HCT116 (cell line): ENCODE measurements at regions not wholly inside any gene's neighbourhood (a gene's known extent, or its start where the extent isn't known, plus 50 kb on each side); places are given as distances from the start of the nearest gene placed in this dataset.

Experiments used
- CEBPB ChIP-seq: IDR thresholded peaks from 2 replicates; pipeline ENCODE4 v1.6.1; 2012; ENCODE audit warnings: low read depth
- EZH2 ChIP-seq: fragments of 200-600 bp; sonication (generic); IDR thresholded peaks from 2 replicates; pipeline ENCODE4 v1.6.1; 2017; ENCODE audit warnings: antibody characterized with exemption, mixed run types
- EZH2phosphoT487 ChIP-seq: fragments of 200-600 bp; IDR thresholded peaks from 2 replicates; pipeline ENCODE4 v1.6.1; 2018; ENCODE audit warnings: antibody characterized with exemption, borderline replicate concordance
- POLR2A ChIP-seq: IDR thresholded peaks from 2 replicates; pipeline ENCODE4 v1.7.0; 2011; ENCODE audit warnings: borderline replicate concordance; ENCODE audit not compliant: insufficient read depth, insufficient read length; ENCODE audit errors: extremely low read depth
- POLR2AphosphoS5 ChIP-seq: IDR thresholded peaks from 2 replicates; pipeline ENCODE4 v1.6.1; 2011; ENCODE audit warnings: mild to moderate bottlenecking, low read depth, low read length, moderate library complexity
- RAD21 ChIP-seq: IDR thresholded peaks from 2 replicates; pipeline ENCODE4 v1.6.1; 2012; ENCODE audit warnings: low read depth, mild to moderate bottlenecking
- SIN3A ChIP-seq: IDR thresholded peaks from 2 replicates; pipeline ENCODE4 v1.6.1; 2012; ENCODE audit warnings: low read depth
- SRF ChIP-seq: IDR thresholded peaks from 2 replicates; pipeline ENCODE4 v1.6.1; 2012; ENCODE audit warnings: low read depth
- YY1 ChIP-seq: IDR thresholded peaks from 2 replicates; pipeline ENCODE4 v1.6.1; 2011; ENCODE audit warnings: low read length, low read depth, moderate library complexity, mild to moderate bottlenecking; ENCODE audit not compliant: insufficient replicate concordance; ENCODE audit errors: extremely low read depth
- TF ChIP-seq, protein P1 (sequence below), 3 experiments: fragments of 200-600 bp in 1 of 3; sonication (generic) in 1 of 3; IDR thresholded peaks in 2 of 3; conservative IDR thresholded peaks in 1 of 3; 2 replicates each; pipeline ENCODE4 v1.5.1; 2012 to 2017; ENCODE audit warnings: low read depth in 2 of 3, low read length in 2 of 3, antibody characterized with exemption in 1 of 3, borderline replicate concordance in 1 of 3, control low read depth in 1 of 3, mild to moderate bottlenecking in 1 of 3, mixed read lengths in 1 of 3, mixed run types in 1 of 3, moderate library complexity in 1 of 3; ENCODE audit not compliant: insufficient read depth in 1 of 3
- TF ChIP-seq, protein P2 (sequence below): IDR thresholded peaks from 2 replicates; pipeline ENCODE4 v1.6.1; 2012
- TF ChIP-seq, protein P3 (sequence below): IDR thresholded peaks from 2 replicates; pipeline ENCODE4 v1.6.1; 2012; ENCODE audit warnings: low read depth

- TF ChIP-seq EZH2phosphoT487 (no peak), RAD21 (no peak), SIN3A (no peak), SRF (no peak), YY1 (no peak), EZH2 (no peak), POLR2A (no peak), CEBPB (no peak), POLR2AphosphoS5 (no peak)
- TF ChIP-seq, protein P1, sequence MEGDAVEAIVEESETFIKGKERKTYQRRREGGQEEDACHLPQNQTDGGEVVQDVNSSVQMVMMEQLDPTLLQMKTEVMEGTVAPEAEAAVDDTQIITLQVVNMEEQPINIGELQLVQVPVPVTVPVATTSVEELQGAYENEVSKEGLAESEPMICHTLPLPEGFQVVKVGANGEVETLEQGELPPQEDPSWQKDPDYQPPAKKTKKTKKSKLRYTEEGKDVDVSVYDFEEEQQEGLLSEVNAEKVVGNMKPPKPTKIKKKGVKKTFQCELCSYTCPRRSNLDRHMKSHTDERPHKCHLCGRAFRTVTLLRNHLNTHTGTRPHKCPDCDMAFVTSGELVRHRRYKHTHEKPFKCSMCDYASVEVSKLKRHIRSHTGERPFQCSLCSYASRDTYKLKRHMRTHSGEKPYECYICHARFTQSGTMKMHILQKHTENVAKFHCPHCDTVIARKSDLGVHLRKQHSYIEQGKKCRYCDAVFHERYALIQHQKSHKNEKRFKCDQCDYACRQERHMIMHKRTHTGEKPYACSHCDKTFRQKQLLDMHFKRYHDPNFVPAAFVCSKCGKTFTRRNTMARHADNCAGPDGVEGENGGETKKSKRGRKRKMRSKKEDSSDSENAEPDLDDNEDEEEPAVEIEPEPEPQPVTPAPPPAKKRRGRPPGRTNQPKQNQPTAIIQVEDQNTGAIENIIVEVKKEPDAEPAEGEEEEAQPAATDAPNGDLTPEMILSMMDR (IDR thresholded peaks at IDR 0.05 in 2 of 3, conservative IDR thresholded peaks at IDR 0.05 in 1 of 3; ENCODE audit: borderline replicate concordance in 1 of 3, insufficient read depth in 1 of 3, low read depth in 2 of 3, low read length in 2 of 3) = no peak
- TF ChIP-seq, protein P2, sequence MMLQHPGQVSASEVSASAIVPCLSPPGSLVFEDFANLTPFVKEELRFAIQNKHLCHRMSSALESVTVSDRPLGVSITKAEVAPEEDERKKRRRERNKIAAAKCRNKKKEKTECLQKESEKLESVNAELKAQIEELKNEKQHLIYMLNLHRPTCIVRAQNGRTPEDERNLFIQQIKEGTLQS = no peak
- TF ChIP-seq, protein P3, sequence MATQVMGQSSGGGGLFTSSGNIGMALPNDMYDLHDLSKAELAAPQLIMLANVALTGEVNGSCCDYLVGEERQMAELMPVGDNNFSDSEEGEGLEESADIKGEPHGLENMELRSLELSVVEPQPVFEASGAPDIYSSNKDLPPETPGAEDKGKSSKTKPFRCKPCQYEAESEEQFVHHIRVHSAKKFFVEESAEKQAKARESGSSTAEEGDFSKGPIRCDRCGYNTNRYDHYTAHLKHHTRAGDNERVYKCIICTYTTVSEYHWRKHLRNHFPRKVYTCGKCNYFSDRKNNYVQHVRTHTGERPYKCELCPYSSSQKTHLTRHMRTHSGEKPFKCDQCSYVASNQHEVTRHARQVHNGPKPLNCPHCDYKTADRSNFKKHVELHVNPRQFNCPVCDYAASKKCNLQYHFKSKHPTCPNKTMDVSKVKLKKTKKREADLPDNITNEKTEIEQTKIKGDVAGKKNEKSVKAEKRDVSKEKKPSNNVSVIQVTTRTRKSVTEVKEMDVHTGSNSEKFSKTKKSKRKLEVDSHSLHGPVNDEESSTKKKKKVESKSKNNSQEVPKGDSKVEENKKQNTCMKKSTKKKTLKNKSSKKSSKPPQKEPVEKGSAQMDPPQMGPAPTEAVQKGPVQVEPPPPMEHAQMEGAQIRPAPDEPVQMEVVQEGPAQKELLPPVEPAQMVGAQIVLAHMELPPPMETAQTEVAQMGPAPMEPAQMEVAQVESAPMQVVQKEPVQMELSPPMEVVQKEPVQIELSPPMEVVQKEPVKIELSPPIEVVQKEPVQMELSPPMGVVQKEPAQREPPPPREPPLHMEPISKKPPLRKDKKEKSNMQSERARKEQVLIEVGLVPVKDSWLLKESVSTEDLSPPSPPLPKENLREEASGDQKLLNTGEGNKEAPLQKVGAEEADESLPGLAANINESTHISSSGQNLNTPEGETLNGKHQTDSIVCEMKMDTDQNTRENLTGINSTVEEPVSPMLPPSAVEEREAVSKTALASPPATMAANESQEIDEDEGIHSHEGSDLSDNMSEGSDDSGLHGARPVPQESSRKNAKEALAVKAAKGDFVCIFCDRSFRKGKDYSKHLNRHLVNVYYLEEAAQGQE = no peak
Observed at GRCh38 chr15:25188051-25188450, 233.3 kb downstream of the SNRPN start.
